NB4 (cell line): ENCODE measurements at regions not wholly inside any gene's neighbourhood (a gene's known extent, or its start where the extent isn't known, plus 50 kb on each side); places are given as distances from the start of the nearest gene placed in this dataset.

Experiments used
- DNase-seq: peaks from one replicate; pipeline ENCODE4 v3.0.0; 2010; ENCODE audit warnings: low read depth
- H3K4me3 ChIP-seq: one replicate; pipeline ENCODE4 v1.5.1; 2011; ENCODE audit warnings: mild to moderate bottlenecking, low read depth, low read length, moderate library complexity
- MYC ChIP-seq: IDR thresholded peaks from 2 replicates; pipeline ENCODE4 v1.6.1; 2011; ENCODE audit warnings: low read depth, low read length
- POLR2A ChIP-seq: IDR thresholded peaks from 2 replicates; pipeline ENCODE4 v1.6.1; 2011; ENCODE audit warnings: mild to moderate bottlenecking; ENCODE audit not compliant: insufficient read length; ENCODE audit errors: extremely low read depth
- TF ChIP-seq, protein P1 (sequence below): IDR thresholded peaks from 2 replicates; pipeline ENCODE4 v1.6.1; 2011; ENCODE audit warnings: low read depth, low read length
- TF ChIP-seq, protein P2 (sequence below): IDR thresholded peaks from one replicate; pipeline ENCODE4 v1.5.1; 2012; ENCODE audit warnings: low read depth, low read length

- DNase-seq = no peak
- H3K4me3 ChIP-seq = no peak overlapping the region
- TF ChIP-seq, protein P1, sequence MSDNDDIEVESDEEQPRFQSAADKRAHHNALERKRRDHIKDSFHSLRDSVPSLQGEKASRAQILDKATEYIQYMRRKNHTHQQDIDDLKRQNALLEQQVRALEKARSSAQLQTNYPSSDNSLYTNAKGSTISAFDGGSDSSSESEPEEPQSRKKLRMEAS = no peak
- no peak for TF ChIP-seq MYC
- no peak for TF ChIP-seq POLR2A
- TF ChIP-seq, protein P2, sequence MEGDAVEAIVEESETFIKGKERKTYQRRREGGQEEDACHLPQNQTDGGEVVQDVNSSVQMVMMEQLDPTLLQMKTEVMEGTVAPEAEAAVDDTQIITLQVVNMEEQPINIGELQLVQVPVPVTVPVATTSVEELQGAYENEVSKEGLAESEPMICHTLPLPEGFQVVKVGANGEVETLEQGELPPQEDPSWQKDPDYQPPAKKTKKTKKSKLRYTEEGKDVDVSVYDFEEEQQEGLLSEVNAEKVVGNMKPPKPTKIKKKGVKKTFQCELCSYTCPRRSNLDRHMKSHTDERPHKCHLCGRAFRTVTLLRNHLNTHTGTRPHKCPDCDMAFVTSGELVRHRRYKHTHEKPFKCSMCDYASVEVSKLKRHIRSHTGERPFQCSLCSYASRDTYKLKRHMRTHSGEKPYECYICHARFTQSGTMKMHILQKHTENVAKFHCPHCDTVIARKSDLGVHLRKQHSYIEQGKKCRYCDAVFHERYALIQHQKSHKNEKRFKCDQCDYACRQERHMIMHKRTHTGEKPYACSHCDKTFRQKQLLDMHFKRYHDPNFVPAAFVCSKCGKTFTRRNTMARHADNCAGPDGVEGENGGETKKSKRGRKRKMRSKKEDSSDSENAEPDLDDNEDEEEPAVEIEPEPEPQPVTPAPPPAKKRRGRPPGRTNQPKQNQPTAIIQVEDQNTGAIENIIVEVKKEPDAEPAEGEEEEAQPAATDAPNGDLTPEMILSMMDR = no peak
These were observed 153.5 kb downstream of the ARL4C start for GRCh38 chr2:234343372-234343771.

- TF ChIP-seq, protein P1 = no peak
- TF ChIP-seq POLR2A (no peak), MYC (no peak)
- TF ChIP-seq, protein P2 = no peak
- no peak for DNase-seq
- no peak overlapping the region for H3K4me3 ChIP-seq
These were observed 155.4 kb downstream of the ARL4C start for GRCh38 chr2:234341306-234341985.

GRCh38 chr2:234339501-234339900, 157.4 kb downstream of the ARL4C start:
- TF ChIP-seq MYC = no peak
- no peak for TF ChIP-seq POLR2A
- TF ChIP-seq, protein P1 = no peak
- TF ChIP-seq, protein P2 = no peak
- no peak for DNase-seq
- H3K4me3 ChIP-seq = no peak overlapping the region

GRCh38 chr2:234339011-234339410, 157.9 kb downstream of the ARL4C start:
- no peak overlapping the region for H3K4me3 ChIP-seq
- DNase-seq = no peak

GRCh38 chr2:234335661-234336228, 161.1 kb downstream of the ARL4C start:
- DNase-seq = no peak
- no peak overlapping the region for H3K4me3 ChIP-seq
- TF ChIP-seq, protein P1 = no peak
- TF ChIP-seq, protein P2 = no peak
- no peak for TF ChIP-seq MYC
- no peak for TF ChIP-seq POLR2A

More at GRCh38 chr2:234339011-234339410, 157.9 kb downstream of the ARL4C start:
- TF ChIP-seq, protein P2 = no peak
- TF ChIP-seq POLR2A (no peak), MYC (no peak)
- TF ChIP-seq, protein P1 = no peak
